K562 (cell line): ENCODE measurements at regions not wholly inside any gene's neighbourhood (a gene's known extent, or its start where the extent isn't known, plus 50 kb on each side); places are given as distances from the start of the nearest gene placed in this dataset.

Source experiments
- ATAC-seq: fragments of 200-7000 bp; cut with Tn5 transposase; 3 replicates; pipeline ENCODE4 v1.9.1; 2020; ENCODE audit warnings: moderate library complexity
- BruUV-seq: library from RNA; stranded (reverse); fragments of 400-500 nt; replicated peaks from 2 replicates; lab custom pipeline; 2021; lab: Mats Ljungman, UMichigan
- CTCF ChIA-PET: fragments of 300-600 bp; formaldehyde crosslinking; extraction: SDS; loops from one replicate; lab custom pipeline; 2021; ENCODE audit warnings: low intra/inter-chr PET ratio; lab: Yijun Ruan, JAX
- POLR2A ChIA-PET: fragments of 300-600, 350-650 bp; sonication (Branson Sonifier 250); formaldehyde crosslinking; extraction: SDS; loops from one replicate; lab custom pipeline; 2021; ENCODE audit warnings: antibody characterized with exemption, inconsistent platforms; lab: Yijun Ruan, JAX
- DNase-seq, 4 experiments: peaks; one replicate each; pipeline versions ENCODE4 v3.0.0 to v3.0.0-alpha.2; 2011 to 2018; ENCODE audit warnings: low spot score in 3 of 4, mixed read lengths in 3 of 4; ENCODE audit errors: extremely low read depth in 1 of 4
- FAIRE-seq: peaks from 2 replicates; lab custom pipeline; 2011; peaks lifted over from hg19 to GRCh38; lab: Jason Lieb, UNC
- H2AFZ ChIP-seq: 2 replicates; pipeline ENCODE4 v1.6.0; 2011; ENCODE audit warnings: low read depth, low read length, control low read depth, inconsistent platforms
- H3K27ac ChIP-seq: fragments of 200-600 bp; 3 replicates; pipeline ENCODE4 v1.8.0; 2011; ENCODE audit warnings: low read depth, mild to moderate bottlenecking, control low read depth, inconsistent platforms, low read length, moderate library complexity, mixed read lengths; ENCODE audit errors: extremely low read depth
- H3K27me3 ChIP-seq, 2 experiments: fragments of 300-600 bp in 1 of 2; 2 replicates in 1 of 2; 3 replicates in 1 of 2; pipeline versions ENCODE4 v1.6.0 to v1.8.0; 2011; ENCODE audit warnings: inconsistent platforms in 2 of 2, low read length in 2 of 2, mild to moderate bottlenecking in 1 of 2, mixed read lengths in 1 of 2, moderate library complexity in 1 of 2; ENCODE audit not compliant: control insufficient read depth in 2 of 2, insufficient read depth in 2 of 2
- H3K36me3 ChIP-seq: fragments of 300-600 bp; 3 replicates; pipeline ENCODE4 v1.8.0; 2011; ENCODE audit warnings: mild to moderate bottlenecking, low read length, inconsistent platforms; ENCODE audit not compliant: control insufficient read depth, insufficient read depth
- H3K4me1 ChIP-seq, 2 experiments: fragments of 200-600 bp in 1 of 2; replicated peaks in 1 of 2; 2 replicates in 1 of 2; 3 replicates in 1 of 2; pipeline versions ENCODE4 v1.5.1 to v1.8.0; 2011; ENCODE audit warnings: inconsistent platforms in 2 of 2, low read length in 2 of 2, mild to moderate bottlenecking in 1 of 2, mixed read lengths in 1 of 2, moderate library complexity in 1 of 2; ENCODE audit not compliant: control insufficient read depth in 2 of 2, insufficient read depth in 2 of 2
- H3K4me2 ChIP-seq: 2 replicates; pipeline ENCODE4 v1.6.1; 2011; ENCODE audit warnings: low read length, control low read depth, inconsistent platforms, mixed read lengths; ENCODE audit not compliant: insufficient read depth
- H3K4me3 ChIP-seq: fragments of 200-600 bp; sonication (generic), shearing (Covaris generic); 2 replicates; pipeline ENCODE4 v1.5.1; 2016; ENCODE audit warnings: control low read depth, inconsistent platforms
- H3K79me2 ChIP-seq: fragments of 200-600 bp; 3 replicates; pipeline ENCODE4 v1.8.0; 2011; ENCODE audit warnings: low read length, inconsistent platforms; ENCODE audit not compliant: control insufficient read depth, insufficient read depth
- H3K9ac ChIP-seq, 2 experiments: 2 replicates each; pipeline versions ENCODE4 v1.6.0 to v1.6.1; 2011; ENCODE audit warnings: low read depth in 2 of 2, low read length in 2 of 2, control low read depth in 1 of 2, inconsistent platforms in 1 of 2, mild to moderate bottlenecking in 1 of 2, mixed read lengths in 1 of 2; ENCODE audit not compliant: insufficient read depth in 1 of 2
- H3K9me1 ChIP-seq: one replicate; pipeline ENCODE4 v1.6.0; 2011; ENCODE audit warnings: inconsistent platforms, mild to moderate bottlenecking, low read length, moderate library complexity; ENCODE audit not compliant: control insufficient read depth, insufficient read depth
- H3K9me3 ChIP-seq: replicated peaks from 2 replicates; pipeline ENCODE4 v1.5.1; 2011; ENCODE audit warnings: low read depth, low read length, inconsistent platforms; ENCODE audit not compliant: control insufficient read depth, insufficient read depth
- H4K20me1 ChIP-seq: replicated peaks from 2 replicates; pipeline ENCODE4 v1.6.1; 2011; ENCODE audit warnings: low read length, inconsistent platforms, mixed read lengths; ENCODE audit not compliant: control insufficient read depth, insufficient read depth
- E2F3 ChIP-seq: fragments of 250-450 bp; sonication (Bioruptor Pico); IDR thresholded peaks from 2 replicates; pipeline ENCODE4 v1.4.0; 2020; ENCODE audit warnings: mild to moderate bottlenecking
- LARP7 ChIP-seq: fragments of 450-650 bp; IDR thresholded peaks from 2 replicates; pipeline ENCODE4 v1.6.1; 2016
- MYC ChIP-seq, 2 experiments: fragments of 250-450 bp in 1 of 2; sonication (Bioruptor Pico) in 1 of 2; IDR thresholded peaks; 2 replicates each; pipeline versions ENCODE4 v1.5.1 to v1.6.1; 2012 to 2021; ENCODE audit warnings: low read depth in 2 of 2, borderline replicate concordance in 1 of 2, improper control_type of control experiment in 1 of 2, low read length in 1 of 2, mild to moderate bottlenecking in 1 of 2, moderate library complexity in 1 of 2
- PRDM10 ChIP-seq: fragments of 450-650 bp; IDR thresholded peaks from 2 replicates; pipeline ENCODE4 v1.6.1; 2018; ENCODE audit not compliant: partially characterized antibody
- THRB ChIP-seq: fragments of 450-650 bp; formaldehyde crosslinking; conservative IDR thresholded peaks from 2 replicates; pipeline ENCODE4 v1.4.0; 2022; ENCODE audit warnings: mild to moderate bottlenecking, missing genetic modification characterization
- ZNF133 ChIP-seq: fragments of 250-450 bp; sonication (Bioruptor Pico); IDR thresholded peaks from 2 replicates; pipeline ENCODE4 v1.4.0; 2020; ENCODE audit warnings: mild to moderate bottlenecking
- ZNF445 ChIP-seq: fragments of 250-450 bp; sonication (Bioruptor Pico); IDR thresholded peaks from 2 replicates; pipeline ENCODE4 v1.4.0; 2020; ENCODE audit warnings: low read depth, mild to moderate bottlenecking, moderate library complexity
- WGBS: fragments of 100-300 bp; shearing (Covaris generic); methylation state at CpG from one replicate; pipeline ENCODE4 v1.1.6; 2016; ENCODE audit warnings: low coverage, mixed read lengths; ENCODE audit not compliant: insufficient coverage; ENCODE audit errors: missing lambda C conversion rate; 5-methylcytosine and 5-hydroxymethylcytosine counted together
- in situ Hi-C: fragments of 300-500 bp; cut with MboI; formaldehyde crosslinking; loops from 4 replicates; pipeline ENCODE4 v1.15.0; 2018; ENCODE audit warnings: inconsistent platforms, mixed read lengths
- intact Hi-C: fragments of 100-400 bp; cut with micrococcal nuclease; formaldehyde crosslinking; loops from 2 replicates; pipeline ENCODE4 v1.14.2; 2022
- TF ChIP-seq, protein P1 (sequence below): fragments of 450-650 bp; formaldehyde crosslinking; IDR thresholded peaks from 2 replicates; pipeline ENCODE4 v1.4.0; 2022; ENCODE audit warnings: missing genetic modification characterization
- TF ChIP-seq, protein P2 (sequence below): sonication (generic); formaldehyde crosslinking; IDR thresholded peaks from 2 replicates; pipeline ENCODE4 v1.8.1; 2023; ENCODE audit warnings: mild to moderate bottlenecking, missing genetic modification reagents, moderate library complexity
- TF ChIP-seq, protein P3 (sequence below): fragments of 250-450 bp; sonication (Bioruptor Pico); IDR thresholded peaks from 2 replicates; pipeline ENCODE4 v1.8.0; 2022; ENCODE audit warnings: inconsistent platforms

DNA sequence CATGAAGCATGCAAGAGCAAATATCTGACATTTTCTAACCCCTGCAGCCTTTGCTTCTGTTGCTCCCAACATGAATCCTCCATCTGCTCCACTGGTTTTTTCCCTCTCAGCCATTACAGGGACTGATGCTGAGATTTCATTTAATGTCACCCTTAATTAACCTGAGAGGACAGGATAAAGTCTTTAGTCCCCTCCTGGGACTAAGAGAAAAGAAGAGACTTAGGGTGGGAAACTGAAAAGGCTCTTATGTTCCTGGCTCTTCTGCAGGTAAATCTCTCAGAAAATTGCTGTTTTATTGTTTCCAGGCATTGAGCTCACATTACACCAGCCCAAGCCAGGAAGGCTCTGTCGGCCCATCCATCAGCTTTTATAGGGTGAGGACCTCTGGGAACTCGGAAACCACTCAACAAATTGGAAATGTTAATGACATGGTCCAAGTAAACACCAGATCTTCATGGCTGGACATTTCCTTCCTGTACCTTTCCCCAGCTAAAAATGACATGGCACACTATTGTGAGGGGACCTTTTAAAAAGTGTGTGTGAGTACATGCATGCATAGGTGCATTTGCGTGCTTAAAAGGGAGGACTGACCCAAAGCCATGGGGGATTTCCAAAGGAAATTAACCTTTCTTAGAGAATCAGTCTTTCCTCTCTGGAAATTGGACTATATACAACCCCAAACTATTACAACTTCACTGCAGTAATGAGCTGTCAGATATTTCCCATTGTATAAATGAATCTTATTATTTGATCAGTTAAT, 408.1 kb upstream of the TMTC1 start:
- Histone ChIP-seq H3K36me3 (no peaks in the 10 kb centered on the region), H3K9me3 (no peaks in the 10 kb centered on the region), H3K79me2 (no peaks in the 10 kb centered on the region), H2AFZ (no peak overlapping the region), H3K4me2 (no peak overlapping the region), H3K4me1 (no peaks in the 10 kb centered on the region), H4K20me1 (no peaks in the 10 kb centered on the region), H3K4me3 (no peak overlapping the region), H3K27ac (no peak overlapping the region), H3K27me3 (no peaks in the 10 kb centered on the region), H3K9me1 (no peaks in the 10 kb centered on the region), H3K9ac (no peak overlapping the region)
- no TSS peak for BruUV-seq
- intact Hi-C loops: no loop called here
- 0% methylated on average over 3 of the region's 3 CpGs for WGBS
- ChIA-PET CTCF (no interaction called here), POLR2A (no interaction called here)
- in situ Hi-C loops: loop anchor here (25.0 kb wide), 1 partner anchor 620 kb away; no protein-coding TSS in a partner anchor
- DNase-seq (no peak), FAIRE-seq (no peak), ATAC-seq (no peak)
- TF ChIP-seq THRB (CRISPR knock-in tag): no peak
- no peak for TF ChIP-seq ZNF445 (CRISPR knock-in tag)
- no peak for TF ChIP-seq PRDM10
- TF ChIP-seq, protein P1, sequence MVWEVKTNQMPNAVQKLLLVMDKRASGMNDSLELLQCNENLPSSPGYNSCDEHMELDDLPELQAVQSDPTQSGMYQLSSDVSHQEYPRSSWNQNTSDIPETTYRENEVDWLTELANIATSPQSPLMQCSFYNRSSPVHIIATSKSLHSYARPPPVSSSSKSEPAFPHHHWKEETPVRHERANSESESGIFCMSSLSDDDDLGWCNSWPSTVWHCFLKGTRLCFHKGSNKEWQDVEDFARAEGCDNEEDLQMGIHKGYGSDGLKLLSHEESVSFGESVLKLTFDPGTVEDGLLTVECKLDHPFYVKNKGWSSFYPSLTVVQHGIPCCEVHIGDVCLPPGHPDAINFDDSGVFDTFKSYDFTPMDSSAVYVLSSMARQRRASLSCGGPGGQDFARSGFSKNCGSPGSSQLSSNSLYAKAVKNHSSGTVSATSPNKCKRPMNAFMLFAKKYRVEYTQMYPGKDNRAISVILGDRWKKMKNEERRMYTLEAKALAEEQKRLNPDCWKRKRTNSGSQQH: no peak
- TF ChIP-seq MYC (IDR thresholded peaks at IDR 0.05; ENCODE audit: low read depth, low read length): no peak
- no peak for TF ChIP-seq MYC (CRISPR knock-in tag; IDR thresholded peaks at IDR 0.05; ENCODE audit: borderline replicate concordance, low read depth)
- TF ChIP-seq LARP7: no peak
- TF ChIP-seq, protein P2, sequence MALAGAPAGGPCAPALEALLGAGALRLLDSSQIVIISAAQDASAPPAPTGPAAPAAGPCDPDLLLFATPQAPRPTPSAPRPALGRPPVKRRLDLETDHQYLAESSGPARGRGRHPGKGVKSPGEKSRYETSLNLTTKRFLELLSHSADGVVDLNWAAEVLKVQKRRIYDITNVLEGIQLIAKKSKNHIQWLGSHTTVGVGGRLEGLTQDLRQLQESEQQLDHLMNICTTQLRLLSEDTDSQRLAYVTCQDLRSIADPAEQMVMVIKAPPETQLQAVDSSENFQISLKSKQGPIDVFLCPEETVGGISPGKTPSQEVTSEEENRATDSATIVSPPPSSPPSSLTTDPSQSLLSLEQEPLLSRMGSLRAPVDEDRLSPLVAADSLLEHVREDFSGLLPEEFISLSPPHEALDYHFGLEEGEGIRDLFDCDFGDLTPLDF (CRISPR knock-in tag): no peak
- TF ChIP-seq, protein P3, sequence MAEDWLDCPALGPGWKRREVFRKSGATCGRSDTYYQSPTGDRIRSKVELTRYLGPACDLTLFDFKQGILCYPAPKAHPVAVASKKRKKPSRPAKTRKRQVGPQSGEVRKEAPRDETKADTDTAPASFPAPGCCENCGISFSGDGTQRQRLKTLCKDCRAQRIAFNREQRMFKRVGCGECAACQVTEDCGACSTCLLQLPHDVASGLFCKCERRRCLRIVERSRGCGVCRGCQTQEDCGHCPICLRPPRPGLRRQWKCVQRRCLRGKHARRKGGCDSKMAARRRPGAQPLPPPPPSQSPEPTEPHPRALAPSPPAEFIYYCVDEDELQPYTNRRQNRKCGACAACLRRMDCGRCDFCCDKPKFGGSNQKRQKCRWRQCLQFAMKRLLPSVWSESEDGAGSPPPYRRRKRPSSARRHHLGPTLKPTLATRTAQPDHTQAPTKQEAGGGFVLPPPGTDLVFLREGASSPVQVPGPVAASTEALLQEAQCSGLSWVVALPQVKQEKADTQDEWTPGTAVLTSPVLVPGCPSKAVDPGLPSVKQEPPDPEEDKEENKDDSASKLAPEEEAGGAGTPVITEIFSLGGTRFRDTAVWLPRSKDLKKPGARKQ (CRISPR knock-in tag): no peak
- no peak for TF ChIP-seq ZNF133 (CRISPR knock-in tag)
- no peak for TF ChIP-seq E2F3 (CRISPR knock-in tag)
